HEK293 (cell line): ENCODE measurements at regions not wholly inside any gene's neighbourhood (a gene's known extent, or its start where the extent isn't known, plus 50 kb on each side); places are given as distances from the start of the nearest gene placed in this dataset.

ENCODE experiments used
- CTCF ChIA-PET: fragments of 350-600 bp; formaldehyde crosslinking; extraction: SDS; loops from one replicate; lab custom pipeline; 2021; ENCODE audit warnings: antibody characterized with exemption; lab: Yijun Ruan, JAX
- POLR2A ChIA-PET: fragments of 300-600 bp; formaldehyde crosslinking; extraction: SDS; loops from one replicate; lab custom pipeline; 2020; ENCODE audit warnings: antibody characterized with exemption, inconsistent platforms; lab: Yijun Ruan, JAX
- H3K27ac ChIP-seq: fragments of 200-500 bp; sonication (Bioruptor generic); 2 replicates; pipeline ENCODE4 v1.5.1; 2014; ENCODE audit warnings: low read depth, low read length, control low read depth, inconsistent platforms; ENCODE audit errors: extremely low read depth
- H3K36me3 ChIP-seq, 2 experiments: fragments of 200-500 bp in 1 of 2; sonication (Bioruptor generic) in 1 of 2; 1 replicate in 1 of 2; 2 replicates in 1 of 2; pipeline ENCODE4 v1.5.1; 2014 to 2017; ENCODE audit warnings: inconsistent platforms in 2 of 2, low read length in 2 of 2; ENCODE audit not compliant: control insufficient read depth in 2 of 2, insufficient read depth in 1 of 2
- H3K4me1 ChIP-seq: fragments of 200-500 bp; sonication (Bioruptor generic); 2 replicates; pipeline ENCODE4 v1.5.1; 2014; ENCODE audit warnings: mild to moderate bottlenecking, low read length, inconsistent platforms; ENCODE audit not compliant: control insufficient read depth, insufficient read depth
- H3K4me3 ChIP-seq: 2 replicates; pipeline ENCODE4 v1.5.1; 2011; ENCODE audit warnings: low read depth, mild to moderate bottlenecking, control low read depth, low read length, moderate library complexity
- H3K9me3 ChIP-seq: fragments of 200-500 bp; sonication (Bioruptor generic); 2 replicates; pipeline ENCODE4 v1.5.1; 2014; ENCODE audit warnings: low read depth, low read length, inconsistent platforms; ENCODE audit not compliant: control insufficient read depth, insufficient read depth
- GLI4 ChIP-seq: fragments of 450-650 bp; formaldehyde crosslinking; IDR thresholded peaks from 2 replicates; pipeline ENCODE4 v1.5.1; 2016; ENCODE audit warnings: missing biosample characterization, missing genetic modification characterization
- GLIS1 ChIP-seq: fragments of 450-650 bp; formaldehyde crosslinking; IDR thresholded peaks from 2 replicates; pipeline ENCODE4 v1.5.1; 2016; ENCODE audit warnings: missing biosample characterization, missing genetic modification characterization
- OSR2 ChIP-seq: fragments of 450-650 bp; formaldehyde crosslinking; IDR thresholded peaks from 2 replicates; pipeline ENCODE4 v1.5.1; 2016; ENCODE audit warnings: missing biosample characterization, missing genetic modification characterization
- OVOL3 ChIP-seq: fragments of 450-650 bp; formaldehyde crosslinking; IDR thresholded peaks from 2 replicates; pipeline ENCODE4 v1.5.1; 2016; ENCODE audit warnings: missing biosample characterization, missing genetic modification characterization
- SP2 ChIP-seq: fragments of 450-650 bp; formaldehyde crosslinking; IDR thresholded peaks from 2 replicates; pipeline ENCODE4 v1.5.1; 2016; ENCODE audit warnings: missing biosample characterization, missing genetic modification characterization
- TRIM28 ChIP-seq: IDR thresholded peaks from 2 replicates; pipeline ENCODE4 v1.6.1; 2011; ENCODE audit warnings: low read length, control low read depth, borderline replicate concordance
- ZBTB1 ChIP-seq: fragments of 450-650 bp; formaldehyde crosslinking; IDR thresholded peaks from 2 replicates; pipeline ENCODE4 v1.5.1; 2016; ENCODE audit warnings: missing biosample characterization, missing genetic modification characterization
- ZBTB11 ChIP-seq: fragments of 450-650 bp; formaldehyde crosslinking; conservative IDR thresholded peaks from 2 replicates; pipeline ENCODE4 v1.5.1; 2016; ENCODE audit warnings: low read depth, missing biosample characterization, missing genetic modification characterization
- ZNF121 ChIP-seq: fragments of 450-650 bp; formaldehyde crosslinking; IDR thresholded peaks from 2 replicates; pipeline ENCODE4 v1.5.1; 2016; ENCODE audit warnings: missing biosample characterization, missing genetic modification characterization
- ZNF16 ChIP-seq: fragments of 450-650 bp; formaldehyde crosslinking; IDR thresholded peaks from 2 replicates; pipeline ENCODE4 v1.5.1; 2016; ENCODE audit warnings: low read depth, missing biosample characterization, missing genetic modification characterization
- ZNF248 ChIP-seq: fragments of 450-650 bp; formaldehyde crosslinking; IDR thresholded peaks from 2 replicates; pipeline ENCODE4 v1.5.1; 2017; ENCODE audit warnings: missing biosample characterization, missing genetic modification characterization
- ZNF341 ChIP-seq: fragments of 450-650 bp; formaldehyde crosslinking; IDR thresholded peaks from 2 replicates; pipeline ENCODE4; 2016; ENCODE audit warnings: low read depth, missing biosample characterization, missing genetic modification characterization
- ZNF391 ChIP-seq: fragments of 450-650 bp; formaldehyde crosslinking; IDR thresholded peaks from 2 replicates; pipeline ENCODE4 v1.5.1; 2016; ENCODE audit warnings: low read depth, missing biosample characterization, missing genetic modification characterization, borderline replicate concordance
- ZNF398 ChIP-seq: fragments of 450-650 bp; formaldehyde crosslinking; IDR thresholded peaks from 2 replicates; pipeline ENCODE4 v1.5.1; 2017; ENCODE audit warnings: missing biosample characterization, missing genetic modification characterization
- ZNF530 ChIP-seq: fragments of 450-650 bp; formaldehyde crosslinking; IDR thresholded peaks from 2 replicates; pipeline ENCODE4 v1.5.1; 2016; ENCODE audit warnings: low read depth, missing biosample characterization, missing genetic modification characterization
- ZNF629 ChIP-seq: fragments of 450-650 bp; formaldehyde crosslinking; IDR thresholded peaks from 2 replicates; pipeline ENCODE4 v1.5.1; 2017; ENCODE audit warnings: missing biosample characterization, missing genetic modification characterization
- ZNF654 ChIP-seq: fragments of 450-650 bp; formaldehyde crosslinking; IDR thresholded peaks from 2 replicates; pipeline ENCODE4 v1.5.1; 2016; ENCODE audit warnings: low read depth, missing biosample characterization, missing genetic modification characterization
- ZNF777 ChIP-seq: fragments of 450-650 bp; formaldehyde crosslinking; IDR thresholded peaks from 2 replicates; pipeline ENCODE4 v1.5.1; 2017; ENCODE audit warnings: missing biosample characterization, missing genetic modification characterization, borderline replicate concordance
- ZSCAN23 ChIP-seq: fragments of 450-650 bp; formaldehyde crosslinking; IDR thresholded peaks from 2 replicates; pipeline ENCODE4 v1.5.1; 2016; ENCODE audit warnings: missing biosample characterization, missing genetic modification characterization
- TF ChIP-seq, protein P1 (sequence below): fragments of 450-650 bp; formaldehyde crosslinking; IDR thresholded peaks from 2 replicates; pipeline ENCODE4 v1.5.1; 2016; ENCODE audit warnings: missing biosample characterization, missing genetic modification characterization
- TF ChIP-seq, protein P2 (sequence below): fragments of 450-650 bp; formaldehyde crosslinking; IDR thresholded peaks from 2 replicates; pipeline ENCODE4 v1.5.1; 2016; ENCODE audit warnings: missing biosample characterization, missing genetic modification characterization

DNA sequence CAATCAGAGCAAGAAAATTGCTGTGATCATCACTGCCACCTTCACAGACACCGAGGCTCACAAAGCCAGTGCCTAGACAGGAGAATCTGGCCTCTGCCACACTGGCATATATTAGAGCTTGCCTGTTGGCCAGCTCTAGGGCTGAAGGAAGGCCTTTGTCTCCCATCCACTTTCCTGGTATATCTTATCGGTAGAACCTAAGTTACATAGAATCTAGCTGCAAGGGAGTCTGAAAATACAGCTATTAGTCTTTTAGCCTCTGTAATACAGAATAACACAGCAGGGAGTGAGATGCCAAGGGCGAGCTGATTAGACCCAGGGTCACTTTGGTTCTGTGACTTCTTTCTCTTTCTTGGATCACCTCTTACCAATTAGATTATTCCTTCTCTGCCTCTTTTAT is 154.9 kb upstream of the KL start:
- Histone ChIP-seq H3K9me3 (no peaks in the 10 kb centered on the region), H3K36me3 (no peaks in the 10 kb centered on the region), H3K27ac (no peak overlapping the region), H3K4me3 (no peak overlapping the region), H3K4me1 (no peaks in the 10 kb centered on the region)
- TF ChIP-seq GLIS1 (tag by site-specific recombination) = no peak
- TF ChIP-seq TRIM28 = peak; percentile 36; the same call in 1 of the 2 replicates
- CTCF ChIA-PET = interaction anchor here (0.5 to 0.6 kb wide), 2 partner anchors 9 to 518 kb away, joined by 3 to 4 read pairs; no protein-coding TSS in a partner anchor
- POLR2A ChIA-PET = interaction anchor here (1.5 kb wide), 1 partner anchor 10 kb away, joined by 4 read pairs; no protein-coding TSS in a partner anchor

DNA sequence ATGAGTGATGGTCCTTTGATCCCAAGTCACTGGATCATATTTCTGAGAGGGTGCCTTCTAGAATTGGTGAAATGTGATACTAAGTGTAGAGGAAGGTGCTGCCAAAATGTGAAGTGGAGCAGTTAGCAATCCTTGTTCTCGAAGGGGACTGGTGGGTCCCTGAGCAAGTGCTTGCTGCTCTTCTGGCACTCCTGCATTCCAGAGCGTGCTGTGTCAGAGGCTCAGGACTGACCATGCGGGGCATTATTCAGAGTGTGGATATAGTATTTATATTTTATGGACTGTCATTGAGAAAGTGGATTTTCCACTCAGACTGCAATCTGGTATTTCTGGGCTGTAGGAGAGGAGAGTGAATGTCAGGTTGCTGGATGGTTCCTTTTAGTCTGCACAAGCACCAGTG is 152.6 kb upstream of the KL start:
- POLR2A ChIA-PET = no interaction called here
- Histone ChIP-seq H3K27ac (no peak overlapping the region), H3K4me3 (no peak overlapping the region), H3K36me3 (no peaks in the 10 kb centered on the region), H3K4me1 (no peaks in the 10 kb centered on the region), H3K9me3 (no peaks in the 10 kb centered on the region)
- CTCF ChIA-PET = no interaction called here
- no peak for TF ChIP-seq ZBTB1 (tag by site-specific recombination)
- TF ChIP-seq, protein P1, sequence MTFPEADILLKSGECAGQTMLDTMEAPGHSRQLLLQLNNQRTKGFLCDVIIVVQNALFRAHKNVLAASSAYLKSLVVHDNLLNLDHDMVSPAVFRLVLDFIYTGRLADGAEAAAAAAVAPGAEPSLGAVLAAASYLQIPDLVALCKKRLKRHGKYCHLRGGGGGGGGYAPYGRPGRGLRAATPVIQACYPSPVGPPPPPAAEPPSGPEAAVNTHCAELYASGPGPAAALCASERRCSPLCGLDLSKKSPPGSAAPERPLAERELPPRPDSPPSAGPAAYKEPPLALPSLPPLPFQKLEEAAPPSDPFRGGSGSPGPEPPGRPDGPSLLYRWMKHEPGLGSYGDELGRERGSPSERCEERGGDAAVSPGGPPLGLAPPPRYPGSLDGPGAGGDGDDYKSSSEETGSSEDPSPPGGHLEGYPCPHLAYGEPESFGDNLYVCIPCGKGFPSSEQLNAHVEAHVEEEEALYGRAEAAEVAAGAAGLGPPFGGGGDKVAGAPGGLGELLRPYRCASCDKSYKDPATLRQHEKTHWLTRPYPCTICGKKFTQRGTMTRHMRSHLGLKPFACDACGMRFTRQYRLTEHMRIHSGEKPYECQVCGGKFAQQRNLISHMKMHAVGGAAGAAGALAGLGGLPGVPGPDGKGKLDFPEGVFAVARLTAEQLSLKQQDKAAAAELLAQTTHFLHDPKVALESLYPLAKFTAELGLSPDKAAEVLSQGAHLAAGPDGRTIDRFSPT (tag by site-specific recombination) = no peak
- TF ChIP-seq ZNF391 (tag by site-specific recombination) = no peak
- TF ChIP-seq ZNF777 (tag by site-specific recombination) = no peak
- TF ChIP-seq, protein P2, sequence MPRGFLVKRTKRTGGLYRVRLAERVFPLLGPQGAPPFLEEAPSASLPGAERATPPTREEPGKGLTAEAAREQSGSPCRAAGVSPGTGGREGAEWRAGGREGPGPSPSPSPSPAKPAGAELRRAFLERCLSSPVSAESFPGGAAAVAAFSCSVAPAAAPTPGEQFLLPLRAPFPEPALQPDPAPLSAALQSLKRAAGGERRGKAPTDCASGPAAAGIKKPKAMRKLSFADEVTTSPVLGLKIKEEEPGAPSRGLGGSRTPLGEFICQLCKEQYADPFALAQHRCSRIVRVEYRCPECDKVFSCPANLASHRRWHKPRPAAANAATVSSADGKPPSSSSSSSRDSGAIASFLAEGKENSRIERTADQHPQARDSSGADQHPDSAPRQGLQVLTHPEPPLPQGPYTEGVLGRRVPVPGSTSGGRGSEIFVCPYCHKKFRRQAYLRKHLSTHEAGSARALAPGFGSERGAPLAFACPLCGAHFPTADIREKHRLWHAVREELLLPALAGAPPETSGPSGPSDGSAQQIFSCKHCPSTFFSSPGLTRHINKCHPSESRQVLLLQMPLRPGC = no peak
- no peak for TF ChIP-seq ZNF121 (tag by site-specific recombination)
- no peak for TF ChIP-seq GLI4
- no peak for TF ChIP-seq OSR2 (tag by site-specific recombination)
- TF ChIP-seq ZNF530 = no peak
- TF ChIP-seq ZNF654 (tag by site-specific recombination) = no peak

DNA sequence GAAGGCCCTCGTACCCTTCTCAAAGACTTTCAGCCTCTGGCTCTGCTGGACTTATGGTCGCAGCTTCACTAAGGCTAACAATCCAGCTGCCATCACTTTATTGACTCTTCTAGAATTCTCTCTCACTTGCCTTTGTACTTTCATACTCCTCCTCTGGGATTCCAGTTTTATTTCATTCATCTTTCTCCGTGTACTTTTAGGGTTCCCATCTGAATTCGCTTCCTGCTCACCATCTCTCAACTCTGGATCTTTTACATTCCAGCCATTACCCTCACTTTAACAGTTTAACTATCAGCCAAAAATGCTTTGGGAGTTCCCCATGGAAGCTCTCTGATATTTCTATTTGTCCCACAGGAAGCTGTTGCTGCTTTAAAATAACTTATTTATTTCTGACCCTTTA is 149.3 kb upstream of the KL start:
- no peaks in the 10 kb centered on the region for H3K4me1 ChIP-seq
- no peak overlapping the region for H3K27ac ChIP-seq
- no peaks in the 10 kb centered on the region for H3K36me3 ChIP-seq
- CTCF ChIA-PET = interaction anchor here (0.7 kb wide), 1 partner anchor 125 kb away, joined by 4 read pairs; no protein-coding TSS in a partner anchor
- POLR2A ChIA-PET = no interaction called here
- H3K9me3 ChIP-seq = no peaks in the 10 kb centered on the region; the same call in 1 of the 2 replicates
- no peak overlapping the region for H3K4me3 ChIP-seq
- no peak for TF ChIP-seq ZSCAN23 (tag by site-specific recombination)
- TF ChIP-seq ZNF398 = no peak
- TF ChIP-seq, protein P1 (tag by site-specific recombination) = no peak
- no peak for TF ChIP-seq OVOL3 (tag by site-specific recombination)
- TF ChIP-seq ZNF248 (tag by site-specific recombination) = no peak
- no peak for TF ChIP-seq ZBTB11 (tag by site-specific recombination)
- TF ChIP-seq SP2 (tag by site-specific recombination) = no peak
- no peak for TF ChIP-seq ZNF16 (tag by site-specific recombination)
- no peak for TF ChIP-seq ZNF341 (tag by site-specific recombination)
- no peak for TF ChIP-seq ZNF629
